Gastroesophageal sphincter (tissue), 3 donors: ENCODE measurements at regions not wholly inside any gene's neighbourhood (a gene's known extent, or its start where the extent isn't known, plus 50 kb on each side); places are given as distances from the start of the nearest gene placed in this dataset.

Experiments
- POLR2AphosphoS5 ChIP-seq: sonication (generic); formaldehyde crosslinking; IDR thresholded peaks from one replicate; pipeline ENCODE4 v1.6.1; 2017; ENCODE audit warnings: antibody characterized with exemption
- TF ChIP-seq, protein P1 (sequence below), 4 experiments: fragments of 200-600 bp in 2 of 4; fragments of 450-650 bp in 2 of 4; sonication (generic) in 1 of 4; IDR thresholded peaks; one replicate each; pipeline ENCODE4 v1.5.1; 2017 to 2019; ENCODE audit warnings: antibody characterized with exemption in 4 of 4, mild to moderate bottlenecking in 2 of 4, moderate library complexity in 2 of 4

DNA sequence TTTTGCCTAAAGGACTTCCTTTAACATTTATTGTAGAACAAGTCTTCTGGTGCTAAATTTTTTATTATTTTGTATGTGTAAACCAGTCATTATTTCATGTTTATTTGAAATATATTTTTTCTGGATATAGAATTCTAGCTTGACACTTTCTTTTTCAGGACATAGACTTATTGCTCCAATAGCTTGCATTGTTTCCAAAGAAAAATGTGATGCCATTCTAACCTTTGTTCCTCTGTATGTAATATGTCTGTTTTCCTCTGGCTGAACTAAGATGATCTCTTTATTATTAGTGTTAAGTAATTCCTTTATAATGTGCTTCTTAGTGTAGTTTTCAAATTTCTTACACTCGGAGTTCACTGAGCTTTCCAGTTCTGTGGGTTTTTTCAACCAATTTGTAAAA, 174.1 kb upstream of the STARD13 start:
- TF ChIP-seq, protein P1, sequence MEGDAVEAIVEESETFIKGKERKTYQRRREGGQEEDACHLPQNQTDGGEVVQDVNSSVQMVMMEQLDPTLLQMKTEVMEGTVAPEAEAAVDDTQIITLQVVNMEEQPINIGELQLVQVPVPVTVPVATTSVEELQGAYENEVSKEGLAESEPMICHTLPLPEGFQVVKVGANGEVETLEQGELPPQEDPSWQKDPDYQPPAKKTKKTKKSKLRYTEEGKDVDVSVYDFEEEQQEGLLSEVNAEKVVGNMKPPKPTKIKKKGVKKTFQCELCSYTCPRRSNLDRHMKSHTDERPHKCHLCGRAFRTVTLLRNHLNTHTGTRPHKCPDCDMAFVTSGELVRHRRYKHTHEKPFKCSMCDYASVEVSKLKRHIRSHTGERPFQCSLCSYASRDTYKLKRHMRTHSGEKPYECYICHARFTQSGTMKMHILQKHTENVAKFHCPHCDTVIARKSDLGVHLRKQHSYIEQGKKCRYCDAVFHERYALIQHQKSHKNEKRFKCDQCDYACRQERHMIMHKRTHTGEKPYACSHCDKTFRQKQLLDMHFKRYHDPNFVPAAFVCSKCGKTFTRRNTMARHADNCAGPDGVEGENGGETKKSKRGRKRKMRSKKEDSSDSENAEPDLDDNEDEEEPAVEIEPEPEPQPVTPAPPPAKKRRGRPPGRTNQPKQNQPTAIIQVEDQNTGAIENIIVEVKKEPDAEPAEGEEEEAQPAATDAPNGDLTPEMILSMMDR (IDR thresholded peaks at IDR 0.05) = no peak
- no peak for TF ChIP-seq POLR2AphosphoS5
